ENCODE measurements at regions not wholly inside any gene's neighbourhood (a gene's known extent, or its start where the extent isn't known, plus 50 kb on each side); places are given as distances from the start of the nearest gene placed in this dataset.

- TF ChIP-seq CTCF (IDR thresholded peaks at IDR 0.05), result no peak
- Mint-ChIP-seq H3K36me3 (ENCODE audit: low read depth) (no peaks in the 10 kb centered on the region), H3K27ac (no peak overlapping the region), H3K9me3 (no peaks in the 10 kb centered on the region), H3K4me3 (no peak overlapping the region), H3K4me1 (ENCODE audit: low read depth) (peaks cover 16% of the 10 kb centered on the region), H3K27me3 (no peaks in the 10 kb centered on the region)
- POLR2A ChIA-PET, result no interaction called here
- intact Hi-C loops (cut with micrococcal nuclease), result no loop called here
- CTCF ChIA-PET, result no interaction called here
- DNase-seq (no peak), ATAC-seq (no peak)
Observed at GRCh38 chr12:91833780-91834359, 311.8 kb downstream of the BTG1 start.

GRCh38 chr12:91825999-91826398 is 319.6 kb downstream of the BTG1 start:
- no peak overlapping the region for H3K27ac Mint-ChIP-seq
- intact Hi-C loops (cut with micrococcal nuclease), result no loop called here
- no peaks in the 10 kb centered on the region for H3K9me3 Mint-ChIP-seq
- no peak for TF ChIP-seq CTCF (IDR thresholded peaks at IDR 0.05)
- ChIA-PET POLR2A (no interaction called here), CTCF (interaction anchor here (4.6 kb wide), 1 partner anchor 14 kb away, joined by 25 read pairs; no protein-coding TSS in a partner anchor)
- H3K4me1 Mint-ChIP-seq (ENCODE audit: low read depth), result no peaks in the 10 kb centered on the region
- H3K27me3 Mint-ChIP-seq, result no peaks in the 10 kb centered on the region
- DNase-seq (no peak), ATAC-seq (no peak)
- H3K4me3 Mint-ChIP-seq, result no peak overlapping the region
- no peaks in the 10 kb centered on the region for H3K36me3 Mint-ChIP-seq (ENCODE audit: low read depth)

GRCh38 chr12:91824991-91825390 is 320.7 kb downstream of the BTG1 start:
- POLR2A ChIA-PET, result no interaction called here

GRCh38 chr12:91819132-91819447 is 326.6 kb downstream of the BTG1 start:
- Mint-ChIP-seq H3K4me3 (no peak overlapping the region), H3K27ac (no peak overlapping the region), H3K36me3 (ENCODE audit: low read depth) (no peaks in the 10 kb centered on the region), H3K9me3 (peaks cover 5% of the 10 kb centered on the region), H3K4me1 (ENCODE audit: low read depth) (no peaks in the 10 kb centered on the region), H3K27me3 (no peaks in the 10 kb centered on the region)
- TF ChIP-seq CTCF (IDR thresholded peaks at IDR 0.05), result no peak
- no peak for ATAC-seq
- POLR2A ChIA-PET, result interaction anchor here (0.6 kb wide), 1 partner anchor 298 kb away, joined by 3 read pairs; no protein-coding TSS in a partner anchor
- DNase-seq, result no peak
- intact Hi-C loops (cut with micrococcal nuclease), result loop anchor here (10.0 kb wide), 1 partner anchor 434 kb away; no protein-coding TSS in a partner anchor
- CTCF ChIA-PET, result interaction anchor here (2.9 kb wide), 1 partner anchor 8 kb away, joined by 31 read pairs; no protein-coding TSS in a partner anchor

More at GRCh38 chr12:91824991-91825390, 320.7 kb downstream of the BTG1 start:
- Mint-ChIP-seq H3K9me3 (peaks cover 3% of the 10 kb centered on the region), H3K4me1 (ENCODE audit: low read depth) (no peaks in the 10 kb centered on the region), H3K36me3 (ENCODE audit: low read depth) (no peaks in the 10 kb centered on the region), H3K4me3 (no peak overlapping the region), H3K27me3 (no peaks in the 10 kb centered on the region), H3K27ac (no peak overlapping the region)
- no peak for TF ChIP-seq CTCF (IDR thresholded peaks at IDR 0.05)
- ATAC-seq, result no peak
- intact Hi-C loops (cut with micrococcal nuclease), result no loop called here
- CTCF ChIA-PET, result interaction anchor here (4.6 kb wide), 1 partner anchor 13 kb away, joined by 25 read pairs; no protein-coding TSS in a partner anchor
- no peak for DNase-seq

GRCh38 chr12:91818227-91819131 is 327.2 kb downstream of the BTG1 start:
- peaks cover 3% of the 10 kb centered on the region for H3K36me3 Mint-ChIP-seq (ENCODE audit: low read depth)
- no peak for TF ChIP-seq CTCF (IDR thresholded peaks at IDR 0.05)
- DNase-seq (no peak), ATAC-seq (no peak)
- H3K27me3 Mint-ChIP-seq, result no peaks in the 10 kb centered on the region
- CTCF ChIA-PET, result no interaction called here
- H3K9me3 Mint-ChIP-seq, result peaks cover 8% of the 10 kb centered on the region
- no peak overlapping the region for H3K27ac Mint-ChIP-seq
- H3K4me3 Mint-ChIP-seq, result no peak overlapping the region
- POLR2A ChIA-PET, result no interaction called here
- peaks cover 4% of the 10 kb centered on the region for H3K4me1 Mint-ChIP-seq (ENCODE audit: low read depth)
- intact Hi-C loops (cut with micrococcal nuclease), result loop anchor here (10.0 kb wide), 1 partner anchor 434 kb away; no protein-coding TSS in a partner anchor

Data from activated CD8-positive, alpha-beta T cell treated with anti-CD3 and anti-CD28 coated beads for 36 hours (primary cell).